PC-9 (cell line): ENCODE measurements at regions not wholly inside any gene's neighbourhood (a gene's known extent, or its start where the extent isn't known, plus 50 kb on each side); places are given as distances from the start of the nearest gene placed in this dataset.
"Not testable (repeated sequence)": the region's sequence is repeated elsewhere in the genome, so short reads cannot be mapped to it uniquely, and the experiment has no call there.

ENCODE experiments used
- BruUV-seq: library from RNA; stranded (reverse); fragments of 400-500 nt; replicated peaks from 2 replicates; lab custom pipeline; 2021; lab: Mats Ljungman, UMichigan
- CTCF ChIA-PET: fragments of 300-600 bp; sonication (Branson Sonifier 250); formaldehyde crosslinking; loops from one replicate; lab custom pipeline; 2022; ENCODE audit warnings: antibody characterized with exemption; lab: Charles Lee
- POLR2A ChIA-PET: fragments of 300-600 bp; sonication (Branson Sonifier 250); formaldehyde crosslinking; loops from one replicate; lab custom pipeline; 2022; ENCODE audit warnings: antibody characterized with exemption; ENCODE audit not compliant: unreplicated experiment; lab: Charles Lee
- DNase-seq, 2 experiments: peaks; one replicate each; pipeline versions ENCODE4 v3.0.0 to v3.0.0-alpha.2; 2015 to 2022; ENCODE audit warnings: mixed read lengths in 1 of 2
- H2AFZ ChIP-seq: fragments of 200-600 bp; sonication (generic); 2 replicates; pipeline ENCODE4 v1.8.1; 2017; ENCODE audit warnings: antibody characterized with exemption
- H3F3A ChIP-seq: fragments of 200-600 bp; sonication (generic); 2 replicates; pipeline ENCODE4 v1.8.1; 2017; ENCODE audit warnings: antibody characterized with exemption, mild to moderate bottlenecking, low read depth; ENCODE audit not compliant: insufficient read depth
- H3K27ac ChIP-seq: fragments of 200-600 bp; sonication (generic); 2 replicates; pipeline ENCODE4 v1.6.1; 2016; ENCODE audit warnings: mixed run types
- H3K27me3 ChIP-seq: fragments of 200-600 bp; sonication (generic); 2 replicates; pipeline ENCODE4 v1.6.1; 2016; ENCODE audit warnings: low read depth, mixed run types; ENCODE audit not compliant: insufficient read depth
- H3K36me3 ChIP-seq: fragments of 200-600 bp; sonication (generic); 2 replicates; pipeline ENCODE4 v1.6.1; 2016; ENCODE audit warnings: low read depth, mixed run types
- H3K4me1 ChIP-seq: fragments of 200-600 bp; sonication (generic); replicated peaks from 2 replicates; pipeline ENCODE4 v1.6.1; 2016; ENCODE audit warnings: mixed run types; ENCODE audit not compliant: insufficient read depth
- H3K4me2 ChIP-seq: fragments of 200-600 bp; sonication (generic); 2 replicates; pipeline ENCODE4 v1.6.1; 2017; ENCODE audit warnings: mixed run types
- H3K4me3 ChIP-seq: fragments of 200-600 bp; sonication (generic); 2 replicates; pipeline ENCODE4 v1.6.1; 2016; ENCODE audit warnings: mixed run types
- H3K79me2 ChIP-seq: fragments of 200-600 bp; sonication (generic); 2 replicates; pipeline ENCODE4 v1.6.1; 2017; ENCODE audit warnings: low read depth, mixed run types
- H3K9me2 ChIP-seq: fragments of 200-600 bp; sonication (generic); 2 replicates; pipeline ENCODE4 v1.8.1; 2017; ENCODE audit warnings: mild to moderate bottlenecking; ENCODE audit not compliant: insufficient read depth
- H3K9me3 ChIP-seq: fragments of 200-600 bp; sonication (generic); 2 replicates; pipeline ENCODE4 v1.8.1; 2016; ENCODE audit warnings: low read depth; ENCODE audit not compliant: insufficient read depth
- H4K20me1 ChIP-seq: fragments of 200-600 bp; sonication (generic); 2 replicates; pipeline ENCODE4 v1.8.1; 2017; ENCODE audit not compliant: insufficient read depth
- EZH2 ChIP-seq: fragments of 200-600 bp; sonication (generic); IDR thresholded peaks from 2 replicates; pipeline ENCODE4 v1.8.0; 2017; ENCODE audit warnings: antibody characterized with exemption, low read depth
- intact Hi-C: fragments of 100-400 bp; cut with micrococcal nuclease; formaldehyde crosslinking; loops from one replicate; pipeline ENCODE4 v1.10.0; 2022; ENCODE audit not compliant: unreplicated experiment
- TF ChIP-seq, protein P1 (sequence below): fragments of 200-600 bp; sonication (generic); conservative IDR thresholded peaks from 2 replicates; pipeline ENCODE4 v1.6.1; 2017; ENCODE audit warnings: mixed run types, antibody characterized with exemption, mild to moderate bottlenecking, moderate library complexity

DNA sequence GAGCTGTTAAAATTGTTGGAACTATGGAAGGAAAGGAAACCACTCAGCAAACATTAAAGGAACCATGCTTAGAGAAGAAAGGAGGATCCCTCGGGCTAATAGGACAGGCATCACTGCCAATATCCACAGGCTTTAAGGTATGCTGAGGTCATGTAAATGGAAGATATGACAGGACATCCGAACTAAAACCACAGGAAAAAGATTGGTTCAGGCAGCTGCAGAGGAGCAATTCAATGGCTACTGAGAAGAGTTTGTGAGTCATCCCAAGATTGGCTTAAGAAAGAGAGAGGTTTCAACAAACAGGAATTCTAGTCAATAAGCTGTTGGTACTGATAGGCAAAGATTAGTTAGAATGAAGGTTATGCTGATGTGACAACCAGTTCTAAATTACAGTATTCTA is 106.4 kb upstream of the FAM241A start:
- Histone ChIP-seq H3K4me2 (no peak overlapping the region), H4K20me1 (no peaks in the 10 kb centered on the region), H3K9me2 (no peaks in the 10 kb centered on the region; the same call in 1 of the 2 replicates), H3K4me3 (no peak overlapping the region), H3K79me2 (no peaks in the 10 kb centered on the region), H3F3A (no peaks in the 10 kb centered on the region), H3K27ac (no peak overlapping the region), H3K27me3 (no peaks in the 10 kb centered on the region), H3K9me3 (no peaks in the 10 kb centered on the region), H3K4me1 (no peaks in the 10 kb centered on the region), H2AFZ (no peak overlapping the region), H3K36me3 (no peaks in the 10 kb centered on the region)
- TF ChIP-seq EZH2, result no peak
- TF ChIP-seq, protein P1, sequence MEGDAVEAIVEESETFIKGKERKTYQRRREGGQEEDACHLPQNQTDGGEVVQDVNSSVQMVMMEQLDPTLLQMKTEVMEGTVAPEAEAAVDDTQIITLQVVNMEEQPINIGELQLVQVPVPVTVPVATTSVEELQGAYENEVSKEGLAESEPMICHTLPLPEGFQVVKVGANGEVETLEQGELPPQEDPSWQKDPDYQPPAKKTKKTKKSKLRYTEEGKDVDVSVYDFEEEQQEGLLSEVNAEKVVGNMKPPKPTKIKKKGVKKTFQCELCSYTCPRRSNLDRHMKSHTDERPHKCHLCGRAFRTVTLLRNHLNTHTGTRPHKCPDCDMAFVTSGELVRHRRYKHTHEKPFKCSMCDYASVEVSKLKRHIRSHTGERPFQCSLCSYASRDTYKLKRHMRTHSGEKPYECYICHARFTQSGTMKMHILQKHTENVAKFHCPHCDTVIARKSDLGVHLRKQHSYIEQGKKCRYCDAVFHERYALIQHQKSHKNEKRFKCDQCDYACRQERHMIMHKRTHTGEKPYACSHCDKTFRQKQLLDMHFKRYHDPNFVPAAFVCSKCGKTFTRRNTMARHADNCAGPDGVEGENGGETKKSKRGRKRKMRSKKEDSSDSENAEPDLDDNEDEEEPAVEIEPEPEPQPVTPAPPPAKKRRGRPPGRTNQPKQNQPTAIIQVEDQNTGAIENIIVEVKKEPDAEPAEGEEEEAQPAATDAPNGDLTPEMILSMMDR, result no peak
- no TSS peak for BruUV-seq
- intact Hi-C loops, result loop anchor here (10.0 kb wide), 1 partner anchor 1414 kb away; the partner anchor contains the start of gene PITX2
- ChIA-PET POLR2A (no interaction called here), CTCF (no interaction called here)
- DNase-seq, result no peak

DNA sequence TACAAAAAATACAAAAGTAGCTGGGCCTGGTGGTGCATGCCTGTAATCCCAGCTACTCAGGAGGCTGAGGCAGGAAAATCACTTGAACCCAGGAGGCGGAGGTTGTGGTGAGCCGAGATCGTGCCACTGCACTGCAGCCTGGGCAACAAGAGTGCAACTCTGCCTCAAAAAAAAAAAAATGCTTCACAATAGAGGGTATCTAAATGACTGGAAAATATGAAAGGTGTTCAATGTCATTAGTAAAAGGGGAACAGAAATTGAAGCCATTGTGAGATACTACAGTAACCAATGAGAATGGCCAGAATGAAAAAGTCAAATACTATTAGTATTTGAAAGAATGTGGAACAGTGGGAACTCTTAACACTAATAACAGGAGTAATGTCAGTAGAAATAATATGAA is 96.1 kb upstream of the FAM241A start:
- H3K9me3 ChIP-seq, H3K27ac ChIP-seq, POLR2A ChIA-PET, H3F3A ChIP-seq, CTCF ChIA-PET, H3K4me2 ChIP-seq, BruUV-seq, DNase-seq, H3K9me2 ChIP-seq, H3K79me2 ChIP-seq, H3K27me3 ChIP-seq, H3K36me3 ChIP-seq, H3K4me3 ChIP-seq, intact Hi-C loops, H3K4me1 ChIP-seq, H4K20me1 ChIP-seq: not testable (repeated sequence)
- H2AFZ ChIP-seq, result 0 out of 2 replicates have a peak overlapping the region, but pooled peaks have one; percentile 32

DNA sequence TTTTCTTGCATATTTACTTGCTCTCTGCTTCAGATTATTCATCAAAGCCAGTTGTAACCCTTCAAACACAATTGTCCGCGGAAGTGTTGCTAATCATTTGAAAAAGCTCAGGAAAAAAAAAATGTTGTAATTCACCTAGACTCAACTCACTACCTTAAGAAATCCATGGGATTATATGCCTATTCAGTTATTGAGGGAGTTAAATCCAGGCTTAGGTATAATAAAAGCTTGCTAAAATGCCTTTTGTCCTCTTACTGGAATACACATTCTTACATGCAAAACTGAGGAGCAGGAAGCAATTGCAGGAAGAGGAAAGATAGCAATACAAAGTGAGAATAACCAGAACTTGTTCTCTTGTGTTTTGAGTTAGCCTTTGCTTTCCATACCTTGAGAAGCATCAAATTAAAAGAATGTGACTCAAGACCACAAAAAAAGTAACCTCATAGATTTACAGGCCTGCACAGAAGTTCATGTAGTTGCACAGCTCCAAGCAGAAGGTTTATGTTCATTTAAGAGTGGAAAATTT is 91.4 kb upstream of the FAM241A start:
- CTCF ChIA-PET, result no interaction called here
- TF ChIP-seq, protein P1, result no peak
- TF ChIP-seq EZH2, result no peak
- BruUV-seq, result no TSS peak

DNA sequence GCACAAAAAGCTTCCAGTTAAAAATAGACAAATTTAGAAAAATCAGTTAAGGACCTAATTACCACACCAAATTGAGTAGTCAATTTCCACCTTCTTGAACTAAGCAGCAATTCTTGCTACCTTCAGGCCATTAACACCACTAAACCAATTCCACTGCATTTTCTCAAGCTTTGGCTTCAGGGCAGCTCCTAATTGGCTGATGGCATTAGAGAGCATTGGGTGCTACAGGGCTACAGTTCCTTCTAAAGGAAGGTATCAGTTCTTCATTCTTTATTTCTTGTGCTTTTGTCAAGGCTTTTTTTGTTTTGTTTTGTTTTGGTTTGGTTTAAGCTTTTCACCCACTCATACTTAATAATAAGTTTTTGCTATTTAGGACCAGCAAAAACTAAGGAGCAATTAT is 90.2 kb upstream of the FAM241A start:
- no peaks in the 10 kb centered on the region for H3K27me3 ChIP-seq
- TF ChIP-seq, protein P1, result no peak
- TF ChIP-seq EZH2, result no peak
- POLR2A ChIA-PET, result interaction anchor here (0.6 to 0.7 kb wide), 2 partner anchors 72 to 243 kb away, joined by 10 to 22 read pairs; no protein-coding TSS in a partner anchor
- no peaks in the 10 kb centered on the region for H3K79me2 ChIP-seq
- no TSS peak for BruUV-seq
- no peaks in the 10 kb centered on the region for H3K9me3 ChIP-seq
- no peaks in the 10 kb centered on the region for H3F3A ChIP-seq
- DNase-seq, result no peak
- intact Hi-C loops, result no loop called here
- H3K4me3 ChIP-seq, result no peak overlapping the region
- no peaks in the 10 kb centered on the region for H3K36me3 ChIP-seq
- no peak overlapping the region for H3K27ac ChIP-seq
- CTCF ChIA-PET, result interaction anchor here (0.6 kb wide), 1 partner anchor 567 kb away, joined by 10 read pairs; no protein-coding TSS in a partner anchor
- no peak overlapping the region for H2AFZ ChIP-seq
- no peaks in the 10 kb centered on the region for H3K9me2 ChIP-seq
- no peaks in the 10 kb centered on the region for H4K20me1 ChIP-seq
- no peaks in the 10 kb centered on the region for H3K4me1 ChIP-seq
- H3K4me2 ChIP-seq, result no peak overlapping the region

More for the DNA sequence above, 91.4 kb upstream of the FAM241A start:
- Histone ChIP-seq H3K27me3 (no peaks in the 10 kb centered on the region), H3F3A (no peaks in the 10 kb centered on the region), H4K20me1 (no peaks in the 10 kb centered on the region), H3K36me3 (no peaks in the 10 kb centered on the region), H3K4me1 (no peaks in the 10 kb centered on the region), H3K4me2 (no peak overlapping the region), H2AFZ (no peak overlapping the region), H3K9me3 (no peaks in the 10 kb centered on the region), H3K4me3 (no peak overlapping the region), H3K9me2 (no peaks in the 10 kb centered on the region), H3K79me2 (no peaks in the 10 kb centered on the region), H3K27ac (no peak overlapping the region)
- intact Hi-C loops, result no loop called here
- POLR2A ChIA-PET, result no interaction called here
- no peak for DNase-seq
